HCT116 (cell line): ENCODE measurements at regions not wholly inside any gene's neighbourhood (a gene's known extent, or its start where the extent isn't known, plus 50 kb on each side); places are given as distances from the start of the nearest gene placed in this dataset.

Experiments used
- ATAC-seq: fragments of 200-7000 bp; cut with Tn5 transposase; 2 replicates; pipeline ENCODE4 v1.9.1; 2020; ENCODE audit warnings: mild to moderate bottlenecking, moderate library complexity
- BruUV-seq: library from RNA; stranded (reverse); fragments of 400-500 nt; replicated peaks from 2 replicates; lab custom pipeline; 2021; lab: Mats Ljungman, UMichigan
- CTCF ChIA-PET: fragments of 300-600 bp; sonication (Branson Sonifier 250); formaldehyde crosslinking; loops from one replicate; lab custom pipeline; 2021; ENCODE audit warnings: antibody characterized with exemption; lab: Charles Lee
- POLR2A ChIA-PET: fragments of 300-600, 350-600 bp; sonication (Branson Sonifier 250); formaldehyde crosslinking; loops from one replicate; lab custom pipeline; 2021; ENCODE audit warnings: antibody characterized with exemption; lab: Charles Lee
- RAD21 ChIA-PET, 2 experiments: fragments of 300-600 bp; sonication (Branson Sonifier 250); formaldehyde crosslinking; loops; one replicate each; lab custom pipeline; 2023; ENCODE audit warnings: low total read pairs in 2 of 2; ENCODE audit not compliant: uncharacterized antibody in 2 of 2, unreplicated experiment in 2 of 2, low non-redundant PET in 1 of 2; lab: Charles Lee
- DNase-seq: peaks from one replicate; pipeline ENCODE4 v3.0.0-alpha.2; 2010; ENCODE audit warnings: low read depth, low spot score
- H2AFZ ChIP-seq: fragments of 200-600 bp; shearing (Covaris generic), sonication (generic); 2 replicates; pipeline ENCODE4 v1.6.1; 2017; ENCODE audit warnings: low read depth, mixed run types, mixed read lengths, antibody characterized with exemption, low read length; ENCODE audit not compliant: poor library complexity, severe bottlenecking
- H3K27ac ChIP-seq: 2 replicates; pipeline ENCODE4 v1.5.1; 2012; ENCODE audit warnings: low read depth, low read length
- H3K27me3 ChIP-seq: fragments of 200-600 bp; sonication (generic); 2 replicates; pipeline ENCODE4 v1.6.1; 2016; ENCODE audit warnings: mixed run types, low read length, mixed read lengths; ENCODE audit not compliant: insufficient read depth
- H3K36me3 ChIP-seq, 2 experiments: fragments of 200-500 bp in 1 of 2; fragments of 200-600 bp in 1 of 2; sonication (Bioruptor generic) in 1 of 2; sonication (generic) in 1 of 2; 2 replicates each; pipeline versions ENCODE4 v1.5.1 to v1.6.1; 2014 to 2016; ENCODE audit warnings: low read length in 2 of 2, inconsistent platforms in 1 of 2, mixed read lengths in 1 of 2, mixed run types in 1 of 2; ENCODE audit not compliant: insufficient read depth in 2 of 2, control insufficient read depth in 1 of 2
- H3K4me1 ChIP-seq, 2 experiments: fragments of 200-600 bp in 1 of 2; sonication (generic) in 1 of 2; 2 replicates each; pipeline versions ENCODE4 v1.5.1 to v1.6.1; 2012 to 2017; ENCODE audit warnings: low read length in 2 of 2, inconsistent platforms in 1 of 2, mild to moderate bottlenecking in 1 of 2, mixed read lengths in 1 of 2, mixed run types in 1 of 2, moderate library complexity in 1 of 2; ENCODE audit not compliant: insufficient read depth in 2 of 2, control insufficient read depth in 1 of 2
- H3K4me2 ChIP-seq: fragments of 200-600 bp; sonication (generic); 2 replicates; pipeline ENCODE4 v1.6.1; 2017; ENCODE audit warnings: mixed run types, low read length, mixed read lengths
- H3K4me3 ChIP-seq, 2 experiments: fragments of 200-600 bp in 1 of 2; sonication (generic) in 1 of 2; replicated peaks in 1 of 2; 2 replicates each; pipeline ENCODE4 v1.5.1; 2011 to 2016; ENCODE audit warnings: low read length in 2 of 2, control low read depth in 1 of 2, low read depth in 1 of 2, mild to moderate bottlenecking in 1 of 2, mixed read lengths in 1 of 2, mixed run types in 1 of 2
- H3K79me2 ChIP-seq: fragments of 200-600 bp; sonication (generic); 2 replicates; pipeline ENCODE4 v1.6.1; 2017; ENCODE audit warnings: mild to moderate bottlenecking, mixed run types, low read length, moderate library complexity, mixed read lengths; ENCODE audit not compliant: insufficient read depth
- H3K9ac ChIP-seq: fragments of 200-600 bp; sonication (generic); 2 replicates; pipeline ENCODE4 v1.6.1; 2016; ENCODE audit warnings: low read length, mixed read lengths
- H3K9me2 ChIP-seq: fragments of 200-600 bp; sonication (generic), shearing (Covaris generic); 2 replicates; pipeline ENCODE4 v1.6.1; 2017; ENCODE audit warnings: mixed run types, mild to moderate bottlenecking, moderate library complexity; ENCODE audit not compliant: insufficient read depth
- H3K9me3 ChIP-seq, 2 experiments: fragments of 200-500 bp in 1 of 2; fragments of 200-600 bp in 1 of 2; sonication (Bioruptor generic) in 1 of 2; sonication (generic) in 1 of 2; 2 replicates each; pipeline ENCODE4 v1.6.1; 2014 to 2017; ENCODE audit warnings: low read length in 2 of 2, mixed read lengths in 2 of 2, inconsistent platforms in 1 of 2, low read depth in 1 of 2, mild to moderate bottlenecking in 1 of 2, mixed run types in 1 of 2, moderate library complexity in 1 of 2; ENCODE audit not compliant: control insufficient read depth in 1 of 2, insufficient read depth in 1 of 2
- H4K20me1 ChIP-seq: fragments of 200-600 bp; sonication (generic), shearing (Covaris generic); 2 replicates; pipeline ENCODE4 v1.6.1; 2017; ENCODE audit warnings: mixed run types, mild to moderate bottlenecking, moderate library complexity; ENCODE audit not compliant: insufficient read depth
- ATF3 ChIP-seq: IDR thresholded peaks from 2 replicates; pipeline ENCODE4 v1.6.1; 2012
- CBX3 ChIP-seq: IDR thresholded peaks from 2 replicates; pipeline ENCODE4 v1.6.1; 2012; ENCODE audit warnings: low read depth
- EGR1 ChIP-seq: IDR thresholded peaks from 2 replicates; pipeline ENCODE4 v1.6.1; 2012; ENCODE audit warnings: low read depth
- JUND ChIP-seq: IDR thresholded peaks from 2 replicates; pipeline ENCODE4 v1.6.1; 2012
- REST ChIP-seq: IDR thresholded peaks from 2 replicates; pipeline ENCODE4 v1.6.1; 2012; ENCODE audit warnings: low read depth
- YY1 ChIP-seq: IDR thresholded peaks from 2 replicates; pipeline ENCODE4 v1.6.1; 2011; ENCODE audit warnings: low read length, low read depth, moderate library complexity, mild to moderate bottlenecking; ENCODE audit not compliant: insufficient replicate concordance; ENCODE audit errors: extremely low read depth
- ZNF274 ChIP-seq: fragments of 200-500 bp; sonication (Bioruptor generic); IDR thresholded peaks from 2 replicates; pipeline ENCODE4 v1.6.1; 2014; ENCODE audit warnings: mild to moderate bottlenecking, low read depth, low read length, inconsistent platforms
- intact Hi-C: fragments of 100-400 bp; cut with micrococcal nuclease; formaldehyde crosslinking; loops from 2 replicates; pipeline ENCODE4 v1.10.0; 2022
- TF ChIP-seq, protein P1 (sequence below): IDR thresholded peaks from 2 replicates; pipeline ENCODE4 v1.6.1; 2011; ENCODE audit warnings: mild to moderate bottlenecking, low read length, moderate library complexity; ENCODE audit not compliant: insufficient replicate concordance; ENCODE audit errors: extremely low read depth
- TF ChIP-seq, protein P2 (sequence below): IDR thresholded peaks from 2 replicates; pipeline ENCODE4 v1.6.1; 2012

DNA sequence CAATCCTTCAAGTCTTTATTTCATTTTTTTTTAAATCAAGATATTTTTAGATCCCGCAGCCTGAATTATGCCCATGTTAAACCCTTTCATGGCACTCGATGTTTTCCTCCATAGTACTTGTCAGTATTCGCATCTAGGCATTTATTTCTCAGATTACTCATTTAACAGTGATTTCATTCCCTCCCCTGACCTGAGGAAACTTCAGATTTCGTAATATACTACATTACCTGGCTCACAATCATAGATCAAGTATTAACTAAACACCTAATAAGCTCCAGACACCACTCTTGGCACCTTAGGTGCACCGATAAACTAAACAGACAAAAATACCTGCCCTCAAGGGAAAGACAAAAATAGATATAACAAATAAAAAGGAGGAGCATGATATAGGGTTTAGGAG is 413.2 kb upstream of the GJE1 start:
- ATAC-seq (no peak), DNase-seq (no peak)
- intact Hi-C loops, result no loop called here
- no TSS peak for BruUV-seq
- POLR2A ChIA-PET, result no interaction called here
- H3K9ac ChIP-seq, result no peak overlapping the region
- H3K79me2 ChIP-seq, result no peaks in the 10 kb centered on the region
- TF ChIP-seq EGR1, result no peak
- TF ChIP-seq, protein P1, sequence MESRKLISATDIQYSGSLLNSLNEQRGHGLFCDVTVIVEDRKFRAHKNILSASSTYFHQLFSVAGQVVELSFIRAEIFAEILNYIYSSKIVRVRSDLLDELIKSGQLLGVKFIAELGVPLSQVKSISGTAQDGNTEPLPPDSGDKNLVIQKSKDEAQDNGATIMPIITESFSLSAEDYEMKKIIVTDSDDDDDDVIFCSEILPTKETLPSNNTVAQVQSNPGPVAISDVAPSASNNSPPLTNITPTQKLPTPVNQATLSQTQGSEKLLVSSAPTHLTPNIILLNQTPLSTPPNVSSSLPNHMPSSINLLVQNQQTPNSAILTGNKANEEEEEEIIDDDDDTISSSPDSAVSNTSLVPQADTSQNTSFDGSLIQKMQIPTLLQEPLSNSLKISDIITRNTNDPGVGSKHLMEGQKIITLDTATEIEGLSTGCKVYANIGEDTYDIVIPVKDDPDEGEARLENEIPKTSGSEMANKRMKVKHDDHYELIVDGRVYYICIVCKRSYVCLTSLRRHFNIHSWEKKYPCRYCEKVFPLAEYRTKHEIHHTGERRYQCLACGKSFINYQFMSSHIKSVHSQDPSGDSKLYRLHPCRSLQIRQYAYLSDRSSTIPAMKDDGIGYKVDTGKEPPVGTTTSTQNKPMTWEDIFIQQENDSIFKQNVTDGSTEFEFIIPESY, result no peak
- no peak for TF ChIP-seq REST
- no peak for TF ChIP-seq ZNF274
- no peak for TF ChIP-seq JUND
- TF ChIP-seq YY1, result no peak
- TF ChIP-seq CBX3, result no peak
- no peak for TF ChIP-seq ATF3
- TF ChIP-seq, protein P2, sequence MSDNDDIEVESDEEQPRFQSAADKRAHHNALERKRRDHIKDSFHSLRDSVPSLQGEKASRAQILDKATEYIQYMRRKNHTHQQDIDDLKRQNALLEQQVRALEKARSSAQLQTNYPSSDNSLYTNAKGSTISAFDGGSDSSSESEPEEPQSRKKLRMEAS, result no peak
- no peaks in the 10 kb centered on the region for H3K4me1 ChIP-seq
- no peaks in the 10 kb centered on the region for H3K9me2 ChIP-seq
- H3K27me3 ChIP-seq, result no peaks in the 10 kb centered on the region
- H2AFZ ChIP-seq, result no peak overlapping the region
- H3K4me3 ChIP-seq, result no peak overlapping the region
- no peak overlapping the region for H3K4me2 ChIP-seq
- RAD21 ChIA-PET, result interaction anchor here in 1 of 2 experiments (0.6 kb wide), 1 partner anchor 338 kb away, joined by 4 read pairs; no protein-coding TSS in a partner anchor
- no peaks in the 10 kb centered on the region for H3K9me3 ChIP-seq
- H3K36me3 ChIP-seq, result no peaks in the 10 kb centered on the region
- CTCF ChIA-PET, result no interaction called here
- no peak overlapping the region for H3K27ac ChIP-seq
- no peaks in the 10 kb centered on the region for H4K20me1 ChIP-seq
